ENCODE measurements at regions not wholly inside any gene's neighbourhood (a gene's known extent, or its start where the extent isn't known, plus 50 kb on each side); places are given as distances from the start of the nearest gene placed in this dataset.

- TF ChIP-seq CREB5 (CRISPR knock-in tag; IDR thresholded peaks at IDR 0.05; ENCODE audit: low read depth) (no peak), ZNF70 (CRISPR knock-in tag; IDR thresholded peaks at IDR 0.05) (no peak), TCF4 (CRISPR knock-in tag; IDR thresholded peaks at IDR 0.05; ENCODE audit: borderline replicate concordance) (no peak)
Observed at GRCh38 chr9:118631956-118632355, 737.3 kb downstream of the BRINP1 start.
